ENCODE measurements at regions not wholly inside any gene's neighbourhood (a gene's known extent, or its start where the extent isn't known, plus 50 kb on each side); places are given as distances from the start of the nearest gene placed in this dataset.
"Not testable (repeated sequence)": the region's sequence is repeated elsewhere in the genome, so short reads cannot be mapped to it uniquely, and the experiment has no call there.

GRCh38 chr16:9647981-9648701, 534.1 kb downstream of the GRIN2A start:
- no peak for DNase-seq (ENCODE audit: low read depth)

GRCh38 chr16:9650284-9650683, 531.9 kb downstream of the GRIN2A start:
- no peak for DNase-seq (ENCODE audit: low read depth)

GRCh38 chr16:9655051-9655450, 527.2 kb downstream of the GRIN2A start:
- DNase-seq (ENCODE audit: low read depth) = no peak

GRCh38 chr16:9657641-9658040, 524.6 kb downstream of the GRIN2A start:
- no peak for DNase-seq (ENCODE audit: low read depth)

GRCh38 chr16:9658164-9658563, 524.1 kb downstream of the GRIN2A start:
- DNase-seq (ENCODE audit: low read depth) = no peak

DNA sequence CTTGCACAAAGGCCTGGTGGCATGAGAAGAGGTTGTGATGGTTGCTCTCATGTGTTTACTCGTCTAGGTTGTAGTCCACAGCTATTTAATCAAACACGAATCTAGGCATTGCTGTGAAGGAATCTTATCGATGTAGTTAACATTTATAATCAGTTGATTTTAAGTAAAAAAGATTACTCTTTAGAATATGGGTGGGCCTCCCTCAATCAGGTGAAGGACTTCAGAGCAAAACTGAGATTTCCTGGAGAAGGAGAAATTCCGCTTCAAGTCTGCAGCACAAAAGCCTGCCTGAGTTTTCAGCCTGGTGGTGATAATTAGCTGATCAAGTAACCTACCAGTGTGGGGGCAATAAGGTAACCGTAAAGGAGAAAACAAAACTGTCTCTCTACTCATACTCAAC, 523.6 kb downstream of the GRIN2A start:
- DNase-seq (ENCODE audit: low read depth) = no peak

- DNase-seq (ENCODE audit: low read depth) = no peak
These were observed 521.3 kb downstream of the GRIN2A start for GRCh38 chr16:9660898-9661297.

- no peak for DNase-seq (ENCODE audit: low read depth)
These were observed 520.8 kb downstream of the GRIN2A start for GRCh38 chr16:9661336-9662017.

- no peak for DNase-seq (ENCODE audit: low read depth)
These were observed 518.6 kb downstream of the GRIN2A start for GRCh38 chr16:9663588-9663987.

DNA sequence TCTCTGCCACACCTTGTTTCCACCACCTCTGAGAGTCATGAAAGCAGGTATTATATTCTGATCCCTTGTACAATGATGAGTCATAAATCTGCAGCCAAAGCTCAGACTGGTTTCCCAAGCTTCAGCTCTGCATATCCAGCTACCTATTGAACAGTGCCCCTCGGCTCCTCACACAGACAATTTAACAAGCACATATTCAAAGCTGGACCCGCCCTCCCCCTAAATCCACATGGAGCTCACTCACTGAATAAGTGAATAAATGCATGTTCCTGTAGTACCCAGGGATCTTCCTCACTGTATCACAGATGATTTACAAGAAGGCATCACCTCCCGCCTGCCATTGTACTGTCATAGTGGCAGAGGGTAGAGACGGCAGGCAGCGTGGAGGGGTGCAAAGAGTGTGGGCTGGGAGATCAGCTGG, 516.4 kb downstream of the GRIN2A start:
- DNase-seq (ENCODE audit: low read depth) = no peak

DNA sequence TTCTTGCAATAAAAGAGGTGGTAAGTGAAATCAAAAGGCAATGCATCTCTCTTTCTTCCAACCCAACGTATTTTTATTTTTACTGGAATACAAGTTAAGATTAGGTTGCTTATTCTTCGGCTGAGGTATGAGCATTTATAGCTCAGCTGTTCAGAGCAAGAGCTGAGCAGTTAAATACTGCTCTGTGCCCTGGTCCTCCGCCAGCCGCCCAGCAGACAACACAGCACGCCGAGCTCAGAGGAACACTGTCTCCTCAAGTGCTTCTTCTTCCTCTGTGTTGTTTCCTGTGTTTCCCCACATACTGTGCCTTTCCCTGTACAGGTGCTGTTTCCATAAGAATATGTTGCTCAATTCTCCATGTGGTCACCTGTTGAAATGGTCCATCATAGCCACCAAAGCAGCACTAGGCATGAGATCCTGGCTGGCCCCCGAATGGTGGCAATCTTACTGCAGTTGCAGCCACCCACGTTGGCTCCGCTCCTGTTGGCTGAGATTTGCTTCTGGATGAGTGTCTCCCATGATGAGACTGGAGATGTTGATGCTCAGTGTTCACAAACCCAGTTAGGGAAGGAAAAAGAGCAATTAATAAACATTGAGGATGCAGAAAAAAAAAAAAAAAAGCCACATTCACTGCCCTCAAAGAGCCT, 515.3 kb downstream of the GRIN2A start:
- no peak for DNase-seq (ENCODE audit: low read depth)

DNA sequence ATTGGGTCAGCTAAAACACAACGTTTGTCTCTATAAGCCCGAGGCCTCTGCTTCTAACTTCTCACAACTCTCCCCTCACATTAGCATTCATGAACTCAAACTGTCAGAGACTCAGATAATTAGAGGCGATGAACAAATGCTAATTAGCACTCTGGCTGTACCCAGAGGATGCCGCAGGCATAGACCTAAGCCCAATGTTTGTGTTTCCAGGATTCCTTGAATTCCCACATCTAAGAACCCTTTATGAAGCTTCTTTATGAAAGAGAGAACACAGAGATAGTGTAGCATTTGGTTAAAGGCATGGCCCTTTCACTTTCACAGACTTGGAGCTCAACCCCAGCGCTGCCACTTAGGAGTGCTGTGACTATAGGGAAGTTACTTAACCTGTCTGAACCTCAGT, 512.2 kb downstream of the GRIN2A start:
- DNase-seq (ENCODE audit: low read depth) = no peak

GRCh38 chr16:9670616-9671015, 511.6 kb downstream of the GRIN2A start:
- DNase-seq (ENCODE audit: low read depth) = not testable (repeated sequence)

GRCh38 chr16:9676560-9677300, 505.5 kb downstream of the GRIN2A start:
- DNase-seq (ENCODE audit: low read depth) = not testable (repeated sequence)

- DNase-seq (ENCODE audit: low read depth) = no peak
These were observed 505.0 kb downstream of the GRIN2A start for GRCh38 chr16:9677301-9677653.

DNA sequence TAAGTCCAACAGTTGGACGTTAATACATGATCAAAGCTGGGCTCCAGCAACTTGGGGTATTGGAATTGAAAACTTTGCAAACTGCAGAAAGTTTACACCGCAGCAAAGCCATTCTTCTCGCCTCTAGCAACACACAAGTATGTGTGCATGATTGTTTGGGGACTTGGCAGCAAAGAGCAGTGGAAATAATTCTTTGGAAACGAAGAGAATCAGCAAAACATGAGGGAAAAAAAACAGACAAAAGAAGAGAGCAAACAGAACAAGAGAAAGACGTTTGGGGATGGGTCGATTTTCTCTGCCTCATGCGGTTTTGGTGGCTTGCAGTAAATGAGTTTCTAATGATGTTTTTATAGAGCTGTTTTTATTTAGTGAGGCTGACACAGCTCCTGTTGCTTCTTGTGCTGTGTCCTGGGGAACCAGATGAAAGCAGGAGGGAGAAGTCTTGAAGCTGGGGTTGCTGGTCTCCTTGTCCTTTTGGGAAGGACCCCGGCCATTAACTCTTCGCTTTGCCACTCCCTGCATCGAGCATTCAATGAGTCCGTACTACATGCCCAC, 502.9 kb downstream of the GRIN2A start:
- no peak for DNase-seq (ENCODE audit: low read depth)

DNA sequence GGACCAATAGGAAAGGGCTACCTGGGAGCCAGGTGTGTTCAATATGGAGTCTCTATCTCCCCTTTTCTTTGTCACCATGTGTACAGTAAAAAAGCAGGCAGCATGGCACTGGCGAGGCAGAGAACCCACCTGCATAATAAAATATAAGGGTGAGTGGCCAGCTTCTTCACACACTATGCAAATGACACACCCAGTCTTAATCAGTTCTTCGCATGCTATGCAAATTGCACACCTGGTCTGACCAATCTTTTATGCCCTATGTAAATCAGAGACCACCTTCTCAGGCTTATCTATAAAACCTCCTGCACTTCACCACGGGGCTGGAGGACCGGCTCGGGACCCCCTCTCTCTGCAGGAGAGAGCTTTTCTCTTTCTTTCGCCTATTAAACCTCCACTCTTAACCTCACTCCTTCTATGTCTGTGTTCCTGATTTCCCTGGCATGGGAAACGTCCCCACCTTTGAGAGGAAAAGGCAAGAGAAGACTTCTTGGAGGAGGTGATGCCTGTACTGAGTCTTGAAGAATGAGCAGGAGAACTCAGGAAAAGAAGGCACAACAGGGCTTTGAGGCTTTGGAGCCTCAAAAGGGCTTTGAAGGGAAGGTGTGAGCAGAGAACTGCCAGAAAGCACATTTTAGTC, 502.1 kb downstream of the GRIN2A start:
- no peak for DNase-seq (ENCODE audit: low read depth)

DNA sequence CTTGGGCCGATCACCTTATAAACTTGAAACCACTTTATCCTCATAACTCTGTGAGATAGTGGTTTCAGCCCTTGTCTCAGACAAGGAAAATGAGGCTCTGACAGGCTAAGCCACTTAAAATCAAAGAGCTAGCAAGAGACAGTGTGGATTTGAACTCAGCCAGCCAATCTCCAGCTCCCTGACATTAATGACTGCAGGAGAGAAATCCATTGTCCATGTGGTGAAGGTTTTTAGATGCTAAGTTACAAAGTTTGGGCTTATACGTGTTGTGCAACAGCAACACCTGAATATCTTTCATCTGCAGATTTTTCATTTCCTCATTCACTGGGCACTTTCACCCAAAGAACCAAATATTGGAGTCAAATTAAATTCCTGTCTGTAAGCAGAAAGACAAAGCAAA, 501.3 kb downstream of the GRIN2A start:
- no peak for DNase-seq (ENCODE audit: low read depth)

GRCh38 chr16:9681508-9681907, 500.7 kb downstream of the GRIN2A start:
- DNase-seq (ENCODE audit: low read depth) = no peak

GRCh38 chr16:9682320-9682719, 499.9 kb downstream of the GRIN2A start:
- no peak for DNase-seq (ENCODE audit: low read depth)

DNA sequence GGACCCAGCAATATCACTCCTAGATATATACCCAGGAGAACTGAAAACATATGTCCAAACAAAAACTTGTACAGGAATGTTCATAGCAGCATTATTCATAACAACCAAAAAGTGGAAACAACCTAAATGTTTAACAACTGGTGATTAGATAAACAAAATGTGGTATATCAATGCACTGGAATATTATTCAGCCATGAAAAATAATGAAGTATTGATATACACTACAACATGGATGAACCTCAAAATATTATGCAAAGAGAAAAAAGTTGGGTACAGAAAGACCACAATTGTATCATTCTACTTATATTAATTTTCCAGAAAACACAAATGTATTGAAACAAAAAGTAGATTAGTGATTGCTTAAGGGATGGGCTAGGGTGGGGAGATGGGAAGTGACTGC, 498.6 kb downstream of the GRIN2A start:
- no peak for DNase-seq (ENCODE audit: low read depth)

All from stimulated activated CD8-positive, alpha-beta memory T cell treated with anti-CD3 and anti-CD28 coated beads, Interleukin-4, amount 100 ng/mL, for 24 hours (primary cell).